Muscle of back (tissue), 3 donors: ENCODE measurements at regions not wholly inside any gene's neighbourhood (a gene's known extent, or its start where the extent isn't known, plus 50 kb on each side); places are given as distances from the start of the nearest gene placed in this dataset.
"Not testable (repeated sequence)": the region's sequence is repeated elsewhere in the genome, so short reads cannot be mapped to it uniquely, and the experiment has no call there.

Source experiments
- DNase-seq, 3 donors: peaks; one replicate each; pipeline versions ENCODE4 v3.0.0 to v3.0.0-alpha.2; 2013

- DNase-seq, result no peak
These were observed 163.1 kb upstream of the PGR start for GRCh38 chr11:101292661-101293240.

GRCh38 chr11:101291279-101291678 is 161.7 kb upstream of the PGR start:
- DNase-seq, result no peak

- DNase-seq, result no peak
These were observed 158.8 kb upstream of the PGR start for GRCh38 chr11:101288392-101288791.

- no peak for DNase-seq
These were observed 150.1 kb upstream of the PGR start for GRCh38 chr11:101279728-101280127.

- no peak for DNase-seq
These were observed 148.7 kb upstream of the PGR start for GRCh38 chr11:101278286-101278685.

- no peak for DNase-seq
These were observed 147.4 kb upstream of the PGR start for GRCh38 chr11:101277036-101277435.

- DNase-seq, result no peak
These were observed 140.5 kb upstream of the PGR start for GRCh38 chr11:101269990-101270660.

- no peak for DNase-seq
These were observed 139.8 kb upstream of the PGR start for GRCh38 chr11:101269390-101269789.

GRCh38 chr11:101267654-101268053 is 138.0 kb upstream of the PGR start:
- DNase-seq, result no peak

GRCh38 chr11:101264306-101264705 is 134.7 kb upstream of the PGR start:
- peak in 1 of 3 donors; percentile 4 for DNase-seq

GRCh38 chr11:101262995-101263394 is 133.4 kb upstream of the PGR start:
- no peak for DNase-seq

- DNase-seq, result no peak
These were observed 132.6 kb upstream of the PGR start for GRCh38 chr11:101262258-101262657.

- DNase-seq, result no peak
These were observed 125.4 kb upstream of the PGR start for GRCh38 chr11:101255036-101255435.

GRCh38 chr11:101254037-101254436 is 124.4 kb upstream of the PGR start:
- no peak for DNase-seq

- DNase-seq, result not testable (repeated sequence)
These were observed 116.0 kb upstream of the PGR start for GRCh38 chr11:101245635-101246034.

GRCh38 chr11:101245081-101245480 is 115.5 kb upstream of the PGR start:
- not testable (repeated sequence) for DNase-seq

GRCh38 chr11:101241160-101241795 is 111.7 kb upstream of the PGR start:
- no peak for DNase-seq

GRCh38 chr11:101231207-101231834 is 101.7 kb upstream of the PGR start:
- not testable (repeated sequence) for DNase-seq

GRCh38 chr11:101226617-101227016 is 97.0 kb upstream of the PGR start:
- no peak for DNase-seq

- no peak for DNase-seq
These were observed 94.6 kb upstream of the PGR start for GRCh38 chr11:101224221-101224620.

- DNase-seq, result not testable (repeated sequence)
These were observed 88.5 kb upstream of the PGR start for GRCh38 chr11:101218091-101218490.

GRCh38 chr11:101216091-101216490 is 86.5 kb upstream of the PGR start:
- DNase-seq, result not testable (repeated sequence)

GRCh38 chr11:101215069-101215468 is 85.5 kb upstream of the PGR start:
- DNase-seq, result no peak
